ENCODE measurements at regions not wholly inside any gene's neighbourhood (a gene's known extent, or its start where the extent isn't known, plus 50 kb on each side); places are given as distances from the start of the nearest gene placed in this dataset.

DNA sequence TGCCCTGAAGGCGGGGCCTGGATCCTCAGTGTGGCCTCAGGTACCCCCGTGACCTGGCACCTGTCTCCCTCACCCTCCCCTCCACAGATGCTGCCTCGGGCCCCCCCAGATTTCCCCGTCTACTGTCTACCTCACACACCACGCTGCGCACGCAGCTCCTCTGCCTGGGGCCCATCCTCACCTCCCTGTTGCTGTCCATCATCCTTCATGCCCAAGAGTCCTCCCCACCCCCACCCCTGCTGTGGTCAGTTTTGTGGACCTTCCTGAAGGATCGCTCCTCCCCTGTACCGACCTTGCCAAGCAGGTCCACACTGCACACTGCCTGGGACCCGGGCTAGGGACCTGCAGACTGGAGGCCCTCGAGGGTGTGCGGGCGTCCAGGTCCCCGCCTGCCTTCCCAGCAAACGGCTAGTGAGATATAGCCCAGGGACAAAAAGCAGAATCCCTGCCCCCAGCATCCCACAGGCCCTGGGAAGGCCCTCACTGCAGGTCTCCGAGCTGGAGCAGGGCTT, 197.4 kb upstream of the DIO3 start:
- DNase-seq = no peak

DNA sequence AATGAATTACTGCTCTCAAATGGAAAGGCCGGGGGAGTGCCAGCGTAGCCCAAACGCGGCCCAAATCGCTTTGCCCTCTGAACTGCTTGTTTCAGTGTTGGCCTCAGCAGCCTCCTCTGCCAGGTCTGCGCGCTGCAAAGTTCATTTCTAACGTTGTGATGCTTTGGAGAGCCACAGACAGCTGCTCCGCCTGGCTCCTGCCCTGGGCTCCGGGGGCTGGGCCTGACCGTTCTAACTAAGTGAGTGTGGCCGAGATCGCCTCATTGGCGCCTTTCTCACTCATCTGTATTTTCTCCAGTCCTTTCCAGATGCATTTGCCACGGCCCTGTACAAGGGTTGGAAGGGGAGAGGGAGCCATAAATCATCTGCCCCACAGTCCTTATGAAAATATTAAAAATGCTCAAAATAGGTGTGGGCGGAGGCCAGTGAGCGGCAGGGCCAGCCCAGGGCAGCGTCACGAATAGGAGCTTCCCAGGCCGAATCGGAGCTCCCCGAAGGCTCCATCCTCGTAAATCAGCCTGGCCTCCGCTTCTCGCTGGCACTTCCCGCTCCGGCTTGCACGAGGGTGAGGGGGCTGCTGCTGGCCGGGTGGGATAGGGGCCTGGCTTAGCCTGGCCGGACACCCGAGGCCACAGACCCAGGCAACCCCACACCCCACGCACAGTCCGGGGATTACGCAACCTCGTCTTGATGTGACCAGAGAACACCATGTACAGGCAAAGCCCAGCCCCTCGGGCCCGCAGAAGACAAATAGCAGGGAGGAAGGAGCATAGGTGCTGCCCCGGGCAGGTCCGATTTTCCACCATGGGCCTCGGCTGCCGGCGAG, 196.6 kb upstream of the DIO3 start:
- no peak for DNase-seq

DNA sequence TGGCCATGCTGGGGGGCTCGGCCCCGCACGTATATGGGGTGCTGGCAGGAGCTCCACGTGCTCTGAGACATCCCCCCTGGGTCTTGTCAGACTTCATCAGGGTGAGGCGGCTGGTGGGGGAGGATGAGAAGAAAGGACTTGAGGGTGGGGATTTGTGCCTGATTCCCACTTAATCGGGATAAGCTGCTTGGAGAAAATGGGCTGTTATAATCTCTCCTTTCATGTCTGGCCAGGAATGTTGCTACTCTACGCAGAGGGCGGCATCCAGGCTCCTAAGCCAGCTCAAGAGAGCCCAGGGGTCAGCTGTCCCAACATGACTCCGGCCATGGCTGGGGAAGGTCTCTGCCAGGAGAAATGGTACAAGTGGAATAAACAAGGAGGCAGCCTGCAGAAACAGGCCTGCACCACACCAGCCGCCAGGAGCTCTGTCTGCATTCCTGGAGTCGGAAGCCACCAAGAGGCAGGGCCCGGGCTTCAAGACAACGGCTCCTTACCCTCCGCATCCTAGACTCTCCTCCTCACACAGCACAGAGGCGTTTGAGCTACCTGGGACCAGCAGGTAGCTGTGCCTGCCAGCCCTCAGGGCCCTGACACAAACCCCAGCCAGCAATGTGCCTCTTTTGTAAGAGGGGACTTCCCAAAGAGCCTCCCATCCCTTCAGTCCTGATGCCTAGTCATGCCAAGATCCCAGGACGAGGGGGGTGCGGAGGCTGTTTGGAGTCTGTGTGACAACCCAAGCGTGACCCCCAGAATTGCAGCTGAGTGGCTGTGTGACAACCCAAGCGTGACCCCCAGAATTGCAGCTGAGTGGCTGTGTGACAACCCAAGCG, 195.8 kb upstream of the DIO3 start:
- no peak for DNase-seq

DNA sequence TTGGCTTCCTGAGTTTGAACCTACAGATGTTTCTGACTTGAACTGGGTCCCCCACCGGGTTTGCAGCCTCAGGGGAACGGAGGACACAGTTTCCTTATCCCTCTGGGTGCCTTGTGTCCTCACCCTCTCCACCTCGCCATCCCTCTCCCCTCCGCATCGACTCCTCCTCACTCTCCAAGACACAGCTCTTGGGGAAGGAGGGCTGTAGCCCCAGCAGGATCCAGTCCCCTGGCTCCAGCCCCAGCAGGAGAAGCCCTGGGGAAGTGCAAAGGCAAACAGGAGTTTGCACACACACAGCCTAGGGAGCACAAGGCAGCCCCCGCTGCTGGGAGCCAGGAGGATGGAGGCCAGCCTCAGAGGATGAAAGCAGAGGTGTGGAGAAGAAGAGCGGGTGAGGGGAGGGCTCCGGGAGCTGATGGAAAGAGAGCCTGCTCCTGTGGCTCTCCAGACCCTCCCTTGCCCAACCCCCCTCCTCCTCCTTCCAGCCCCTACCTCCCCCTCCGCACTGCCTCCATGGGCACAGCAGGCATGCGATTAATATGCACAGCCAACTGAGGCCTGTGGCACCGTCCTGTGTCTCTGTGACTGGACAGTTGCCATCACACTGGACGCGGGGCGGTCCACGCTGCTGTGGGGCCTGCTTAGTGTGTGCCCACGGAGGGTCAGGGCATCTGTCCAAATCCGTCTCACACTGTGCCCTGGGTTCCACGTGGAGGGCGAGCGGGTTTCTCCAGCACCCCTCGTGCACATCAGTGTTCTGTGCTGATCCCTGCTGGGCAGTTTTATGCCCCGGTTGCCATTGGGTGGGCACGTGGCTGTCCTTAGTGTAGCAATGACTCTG, 193.7 kb upstream of the DIO3 start:
- DNase-seq = no peak

DNA sequence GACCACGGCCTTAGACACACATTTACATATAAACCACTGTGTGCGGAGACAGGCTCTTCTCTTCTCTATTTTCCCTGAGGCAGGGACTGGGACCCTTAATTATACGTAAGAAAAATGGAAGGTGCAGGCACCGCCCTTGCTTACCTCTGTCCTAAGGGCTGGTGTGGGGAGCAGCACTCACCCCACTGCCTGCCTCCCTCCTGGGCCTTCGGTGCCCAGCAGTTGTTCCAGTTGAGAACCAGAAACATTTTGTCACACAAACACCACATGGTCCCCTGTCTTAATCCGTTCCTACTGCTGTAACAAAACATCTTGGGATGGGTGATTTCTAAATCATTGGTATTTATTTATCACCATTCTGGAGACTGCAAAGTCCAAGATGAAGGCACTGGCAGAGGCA, 192.7 kb upstream of the DIO3 start:
- no peak for DNase-seq

DNA sequence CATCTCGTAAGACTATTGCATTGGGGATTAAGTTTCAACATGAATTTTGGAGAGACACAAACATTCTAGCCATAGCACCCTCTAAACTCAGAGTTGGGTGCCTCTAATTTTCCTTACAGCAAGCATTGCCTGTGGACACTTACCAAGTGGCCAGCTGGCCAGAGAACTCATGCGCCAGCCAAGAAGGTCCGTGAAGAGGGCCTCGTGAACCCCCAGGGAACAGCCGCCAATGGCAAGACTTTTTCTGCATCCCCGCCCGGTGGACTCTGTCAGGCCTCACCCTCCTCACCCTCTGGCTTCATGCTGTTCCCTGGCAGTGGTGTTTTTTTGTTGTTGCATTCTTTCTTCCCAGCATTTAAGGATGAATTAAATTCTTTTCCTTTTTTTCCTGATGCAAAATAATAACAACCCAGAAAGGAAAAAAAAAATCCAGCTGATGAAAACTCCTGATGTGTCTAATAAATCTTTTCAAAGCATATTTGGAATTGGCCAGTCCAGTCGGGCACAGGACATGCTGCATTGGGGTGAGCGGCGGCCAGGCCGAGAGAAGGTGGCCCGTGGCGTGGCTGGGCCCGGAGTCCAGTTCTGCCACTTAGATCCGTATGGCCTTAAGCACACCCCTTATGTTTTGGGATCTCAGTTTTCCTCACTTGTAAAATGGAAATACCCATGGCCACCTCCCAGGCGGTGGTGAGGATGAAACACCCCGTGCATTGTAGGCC, 191.9 kb upstream of the DIO3 start:
- DNase-seq = no peak

DNA sequence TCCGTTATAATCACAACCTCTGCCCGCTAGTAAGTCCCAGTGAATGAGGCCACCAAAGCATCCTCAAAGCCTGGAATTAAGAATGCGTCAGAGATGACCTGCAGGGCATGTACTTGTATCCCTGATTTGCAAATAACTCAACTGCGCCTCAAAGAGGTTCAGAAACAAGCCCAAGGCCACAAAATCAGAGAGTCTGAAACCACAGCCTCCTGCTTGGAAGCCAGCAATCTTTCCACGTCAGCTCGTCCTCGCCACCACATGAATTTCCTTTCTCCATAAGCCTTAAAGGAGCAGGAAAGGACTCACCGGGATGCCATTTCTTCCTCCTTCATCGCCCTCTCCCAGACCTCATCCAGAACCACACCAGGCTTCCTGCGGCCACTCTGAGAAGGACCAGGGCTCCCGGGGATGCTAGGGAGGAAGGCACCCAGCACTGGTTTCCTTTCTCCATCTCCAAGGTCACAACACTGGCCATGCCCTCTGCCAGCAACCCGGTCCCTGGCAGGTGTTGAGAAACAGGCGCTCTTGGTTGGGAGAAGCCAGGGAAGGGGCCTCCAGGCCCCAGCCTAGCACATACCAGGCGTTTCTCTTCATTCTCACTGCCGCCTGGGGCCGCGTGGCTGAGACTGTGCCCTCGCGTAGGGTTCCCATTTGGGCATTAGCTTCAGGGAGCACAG, 191.2 kb upstream of the DIO3 start:
- DNase-seq = no peak

DNA sequence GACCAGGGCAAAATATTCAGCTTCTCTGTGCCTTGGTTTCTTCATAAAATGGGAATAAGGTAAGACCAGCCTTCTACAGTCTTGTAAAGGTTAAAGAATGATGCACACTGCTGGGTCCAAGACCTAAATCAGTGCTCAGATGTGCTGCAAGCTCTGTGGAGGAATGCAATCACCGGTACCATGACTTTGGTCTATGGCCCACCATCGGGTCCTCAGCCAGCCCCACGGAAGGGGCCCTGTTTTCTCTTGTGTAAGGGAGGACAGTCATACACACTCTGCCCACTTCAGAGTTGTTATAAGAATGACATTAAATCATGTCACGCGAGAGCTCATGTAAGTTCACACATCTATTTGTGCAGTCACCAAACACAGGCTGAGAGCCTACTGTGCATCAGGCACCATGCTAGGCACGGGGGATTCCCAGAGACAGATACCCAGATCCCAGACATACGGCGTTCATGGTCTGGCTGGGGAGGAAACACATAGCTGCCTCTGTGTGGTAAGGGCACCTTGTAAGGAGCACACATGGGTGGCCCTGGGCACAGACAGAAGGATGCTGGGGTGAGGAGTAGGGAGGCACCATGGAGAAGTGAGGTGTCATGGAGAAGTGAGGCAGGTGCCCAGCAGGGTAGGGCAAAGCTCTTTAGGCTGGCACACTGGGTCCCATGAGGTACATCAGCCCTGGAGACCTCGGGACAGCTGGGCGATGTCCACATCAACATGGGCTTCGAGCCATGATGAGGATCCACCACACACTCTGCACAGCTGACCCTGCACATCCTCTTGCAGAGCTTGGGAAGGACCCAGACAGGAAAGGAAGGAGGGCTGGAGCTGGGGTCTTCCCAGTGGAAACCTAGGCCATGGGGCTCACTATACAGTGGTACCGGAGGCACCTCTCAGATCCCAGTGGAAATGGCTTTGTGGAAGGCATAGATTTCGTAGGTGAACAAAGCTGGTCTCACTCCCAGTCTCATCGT, 190.4 kb upstream of the DIO3 start:
- DNase-seq = no peak

DNA sequence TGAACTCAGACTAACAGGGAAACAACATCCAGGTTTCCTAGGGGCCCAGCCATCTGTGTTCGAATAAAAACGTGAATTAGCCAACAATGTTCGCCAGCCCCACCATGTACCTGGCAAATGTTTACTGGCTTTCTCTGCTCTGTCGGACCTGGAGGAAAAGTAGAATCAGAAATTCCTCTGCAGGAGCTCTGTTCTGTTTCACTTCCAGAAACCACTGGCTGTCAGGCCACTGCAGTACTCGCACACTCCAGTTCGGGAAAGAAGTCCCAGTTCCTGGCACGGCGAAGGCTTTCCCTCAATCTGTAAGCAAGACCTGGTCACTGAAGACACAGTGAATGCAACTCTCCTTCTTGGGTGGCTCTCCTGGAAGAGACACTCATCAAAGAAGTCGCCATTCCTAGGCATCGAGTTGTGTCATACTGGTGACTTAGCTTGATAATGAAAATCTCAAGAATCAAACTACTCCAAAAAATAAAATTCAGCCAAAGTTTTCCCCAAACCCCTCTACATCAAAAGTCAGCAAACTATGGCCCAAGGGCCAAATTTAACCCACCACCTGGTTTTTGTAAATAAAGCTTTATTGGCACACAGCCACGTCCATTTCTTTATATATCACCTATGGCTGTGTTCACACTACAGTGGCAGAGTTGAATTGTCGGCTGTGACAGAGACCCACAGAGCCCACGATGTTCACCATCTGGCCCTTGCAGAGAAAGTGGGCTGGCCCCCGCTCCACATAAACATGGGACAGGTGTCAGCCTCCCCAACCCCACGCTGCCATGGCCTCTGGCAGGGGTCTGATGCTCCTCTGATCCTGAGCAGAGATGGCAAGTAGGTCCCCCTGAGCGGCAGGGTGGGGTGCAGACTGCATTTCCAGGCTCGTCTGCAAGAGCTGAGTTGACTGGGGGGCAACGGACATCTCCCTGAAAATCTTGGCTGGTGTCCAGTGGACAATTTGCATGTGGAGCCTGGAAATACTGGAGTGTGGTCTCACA, 189.2 kb upstream of the DIO3 start:
- no peak for DNase-seq

DNA sequence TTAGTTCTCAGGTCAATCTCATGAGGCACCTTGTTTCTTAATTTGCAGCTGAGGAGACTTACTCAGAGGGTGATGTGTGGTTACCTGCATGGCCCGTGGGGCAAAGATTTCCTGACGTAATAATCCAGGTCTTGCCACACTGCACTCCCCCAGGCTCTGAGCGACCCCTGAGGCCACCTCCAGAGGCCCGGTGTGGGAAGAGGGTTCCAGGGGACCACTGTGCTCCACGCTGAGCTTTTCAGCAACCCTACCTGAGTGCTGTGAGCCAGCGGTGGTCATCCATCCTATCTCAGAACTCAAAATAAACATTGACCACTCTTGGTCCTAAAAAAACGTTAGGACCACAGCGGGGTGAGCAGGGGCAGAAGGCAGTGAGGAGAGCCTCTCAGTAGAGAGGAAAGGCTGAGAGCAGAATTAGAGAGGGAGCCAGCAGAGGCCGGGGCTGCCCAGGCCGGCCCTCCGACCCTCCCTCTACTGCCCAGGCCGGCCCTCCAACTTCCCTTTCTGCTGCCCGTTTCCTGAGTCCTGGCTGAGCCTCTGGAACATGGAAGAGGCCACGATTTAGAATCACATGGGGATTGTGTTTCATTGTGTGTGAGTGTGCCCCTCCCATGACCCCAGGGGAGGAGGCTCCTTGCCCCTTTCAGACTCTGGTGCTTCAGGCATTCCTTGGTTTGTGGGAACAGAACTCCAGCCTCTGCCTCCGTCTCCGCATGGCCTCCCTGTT, 188.2 kb upstream of the DIO3 start:
- no peak for DNase-seq

DNA sequence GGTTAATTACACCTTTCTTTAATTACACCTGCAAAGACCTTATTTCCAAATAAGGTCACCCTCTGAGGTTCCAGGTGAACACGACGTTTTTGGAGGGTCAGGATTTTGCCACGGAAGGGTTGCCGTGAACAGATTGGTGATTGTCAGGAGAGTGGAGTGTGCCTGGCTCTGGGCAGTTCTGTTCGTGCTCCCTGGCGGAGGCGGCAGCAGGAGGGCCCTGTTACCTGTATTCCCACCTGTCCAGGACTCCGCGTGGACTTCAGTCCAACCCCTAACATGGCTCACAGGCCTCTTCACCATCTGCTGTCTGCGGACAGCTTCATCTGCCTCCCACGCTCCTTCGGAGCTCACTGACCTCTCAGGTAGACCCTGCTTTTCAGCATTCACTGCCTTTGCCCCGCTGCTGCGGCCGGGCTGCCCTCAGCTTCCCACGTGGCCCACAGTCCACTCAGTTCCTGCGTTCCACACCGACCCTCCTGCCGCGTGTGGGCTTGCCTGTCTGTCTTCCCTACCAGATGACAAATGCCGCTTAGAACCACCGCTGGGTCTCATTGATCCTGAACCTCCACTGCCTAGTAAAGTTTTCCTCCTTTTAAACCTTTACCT, 187.5 kb upstream of the DIO3 start:
- DNase-seq = no peak

DNA sequence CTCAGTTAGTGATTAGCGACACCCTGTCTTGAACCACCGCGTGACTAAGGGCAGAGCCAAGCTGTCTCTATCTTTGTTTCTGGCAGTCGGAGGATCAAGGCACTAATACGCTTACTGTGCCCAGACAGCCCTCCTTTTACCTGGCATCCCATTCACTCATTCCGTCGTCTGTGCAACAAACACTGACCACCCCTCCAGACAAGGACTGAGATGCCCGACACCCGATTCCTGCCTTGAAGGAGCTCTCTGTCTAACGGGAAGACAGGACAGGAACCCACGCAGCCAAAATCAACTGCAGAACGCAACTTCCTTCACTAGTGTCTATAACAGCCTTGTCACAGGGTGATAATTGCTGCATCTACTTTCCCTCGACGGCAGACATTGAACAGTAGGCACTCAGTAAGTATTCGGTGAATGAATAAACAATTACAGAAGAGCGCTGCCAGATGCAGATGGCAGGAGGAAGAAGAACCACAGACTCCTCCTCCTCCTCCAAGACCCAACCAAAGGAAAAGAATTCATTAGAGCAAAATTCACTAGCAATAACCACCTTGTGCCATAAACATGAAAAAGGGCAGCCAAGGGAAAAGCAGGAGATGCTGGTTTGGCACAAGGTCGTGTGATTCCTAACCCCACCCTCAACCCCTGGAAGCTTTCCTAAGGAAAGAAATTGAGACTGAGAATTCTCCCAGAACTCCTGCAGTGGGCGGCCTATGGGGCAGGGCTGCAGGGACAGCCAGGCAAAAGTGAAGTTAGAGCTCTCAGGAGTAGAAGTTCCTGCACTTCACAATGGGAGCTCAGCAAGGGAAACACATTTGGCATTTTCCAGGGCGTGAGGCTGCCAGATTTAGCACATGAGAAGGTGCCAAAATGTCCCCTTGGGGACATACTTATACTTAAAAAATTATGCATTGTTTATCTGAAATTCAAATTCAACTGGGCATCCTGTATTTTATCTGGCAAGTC, 186.6 kb upstream of the DIO3 start:
- no peak for DNase-seq

DNA sequence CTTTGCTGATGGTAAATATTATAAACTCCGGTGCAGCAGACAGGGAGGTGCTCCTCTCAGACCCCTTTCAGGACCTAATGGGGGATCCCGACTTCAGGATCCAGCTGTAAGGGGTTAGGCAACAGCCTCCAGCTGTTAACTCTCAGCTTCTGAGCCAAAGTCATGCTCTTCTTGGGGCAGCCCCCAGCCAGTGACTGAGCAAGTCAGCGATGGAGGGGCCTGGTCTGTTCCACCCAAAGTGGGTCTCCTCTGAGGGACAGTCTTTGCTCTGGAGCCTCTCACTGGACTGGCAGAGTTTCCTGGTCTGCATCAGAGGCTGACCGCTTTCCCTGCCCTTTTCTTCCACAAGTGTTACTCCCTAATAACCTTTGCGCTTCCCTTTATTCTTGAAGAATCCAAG, 184.2 kb upstream of the DIO3 start:
- DNase-seq = no peak

DNA sequence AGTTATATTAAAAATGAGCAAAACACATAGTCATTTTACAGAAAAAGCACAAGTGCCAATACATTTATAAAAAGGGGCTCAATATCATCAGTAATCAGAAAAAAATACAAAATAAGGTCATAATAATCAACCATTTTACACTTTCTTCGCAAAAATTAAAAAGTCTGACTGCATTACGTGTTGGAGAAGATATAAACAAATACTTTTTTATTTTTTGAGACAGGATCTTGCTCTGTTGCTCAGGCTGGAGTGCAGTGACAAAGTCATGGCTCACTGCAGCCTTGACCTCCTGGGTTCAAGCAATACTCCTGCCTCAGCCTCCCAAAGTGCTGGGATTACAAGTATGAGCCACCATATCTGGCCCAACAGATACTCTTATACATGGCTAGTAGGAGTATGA, 181.5 kb upstream of the DIO3 start:
- no peak for DNase-seq

DNA sequence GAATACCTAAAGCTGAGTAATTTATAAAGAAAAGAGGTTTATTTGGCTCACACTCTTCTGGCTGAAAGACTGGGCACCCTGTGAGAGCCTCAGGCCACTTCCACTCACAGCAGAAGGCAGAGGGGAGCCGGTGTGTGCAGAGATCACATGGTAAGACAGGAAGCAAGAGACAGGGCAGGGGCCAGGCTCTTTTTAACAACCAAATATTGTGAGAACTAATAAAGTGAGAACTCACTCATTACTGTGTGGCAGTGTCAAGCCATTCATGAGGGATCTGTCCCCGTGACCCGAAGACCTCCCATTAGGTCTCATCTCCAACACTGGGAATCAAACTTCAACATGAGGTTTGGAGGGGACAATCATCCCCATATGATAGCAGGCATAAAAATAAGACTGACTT, 180.8 kb upstream of the DIO3 start:
- no peak for DNase-seq

DNA sequence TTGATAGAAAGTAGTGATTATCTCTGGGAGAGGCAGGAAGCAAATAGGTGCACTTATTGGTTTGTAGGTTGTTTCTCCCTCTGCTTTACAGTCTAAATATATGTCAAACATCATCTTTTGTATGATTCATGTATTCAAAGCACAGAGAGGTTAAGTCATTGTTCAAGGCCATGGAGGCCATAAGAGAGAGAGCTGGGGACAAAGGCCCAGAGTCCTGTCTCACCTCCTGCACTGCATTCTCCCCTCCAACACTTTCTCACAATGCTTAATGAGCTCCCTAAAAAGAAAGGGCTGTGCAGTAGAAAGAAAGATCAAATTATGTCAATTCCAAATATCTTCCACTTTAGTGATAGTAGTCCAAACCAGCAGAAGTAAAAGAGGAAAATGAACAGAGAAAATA, 180.4 kb upstream of the DIO3 start:
- no peak for DNase-seq
